ENCODE measurements at regions not wholly inside any gene's neighbourhood (a gene's known extent, or its start where the extent isn't known, plus 50 kb on each side); places are given as distances from the start of the nearest gene placed in this dataset.

DNA sequence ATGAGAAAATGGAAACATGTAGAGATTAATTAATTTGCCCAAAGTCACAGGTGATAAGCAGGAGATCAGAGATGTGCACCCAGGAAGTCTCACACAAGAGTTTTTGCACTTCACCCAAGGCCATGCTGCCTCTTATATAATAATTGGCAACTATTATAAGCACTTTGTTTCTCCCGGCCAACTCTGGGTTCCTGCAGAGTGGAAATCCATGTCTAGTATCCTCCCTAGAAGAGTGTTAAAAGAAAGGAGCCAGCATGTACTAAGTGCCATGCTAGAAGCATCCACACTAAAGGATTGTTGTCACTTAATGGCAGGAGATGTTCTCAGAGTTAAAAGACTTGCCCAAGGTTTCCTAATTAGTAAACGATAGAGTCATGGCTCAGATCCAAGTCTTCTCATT is 470.3 kb downstream of the OMA1 start:
- DNase-seq (ENCODE audit: low spot score) (no peak), ATAC-seq (ENCODE audit: insufficient number of reproducible peaks, low FRiP score, low read depth) (no peak)
- no peaks in the 10 kb centered on the region for H3K9me3 ChIP-seq
- H3K27me3 ChIP-seq (replicated peaks; ENCODE audit: insufficient read depth), result no peaks in the 10 kb centered on the region
- H3K27ac ChIP-seq, result no peak overlapping the region
- H3K4me1 ChIP-seq (ENCODE audit: control insufficient read depth in 1 of 2, low read depth in 2 of 2), result no peaks in the 10 kb centered on the region
- no peak for TF ChIP-seq CTCF (IDR thresholded peaks at IDR 0.05)
- H3K4me3 ChIP-seq, result no peak overlapping the region
- H3K36me3 ChIP-seq, result no peaks in the 10 kb centered on the region

DNA sequence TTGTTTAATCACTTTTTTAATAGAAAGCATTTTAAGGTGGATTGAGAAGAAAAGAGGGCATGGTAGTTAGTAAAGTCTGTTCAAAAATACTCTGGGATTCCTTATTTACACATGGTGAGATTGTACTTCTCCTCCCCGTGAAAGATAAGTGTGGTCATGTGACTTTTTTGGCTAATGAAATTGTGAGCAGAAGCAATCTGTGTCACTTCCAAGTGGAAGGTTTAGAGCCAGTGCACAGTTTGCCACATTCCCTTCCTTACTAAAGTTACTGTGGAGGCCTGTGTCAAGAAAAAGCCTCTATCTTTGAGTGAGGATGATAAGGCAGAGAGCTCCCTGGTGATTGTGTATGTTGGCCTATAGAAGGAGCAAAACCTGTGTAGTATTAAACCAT is 471.3 kb downstream of the OMA1 start:
- ATAC-seq (ENCODE audit: insufficient number of reproducible peaks, low FRiP score, low read depth), result no peak
- no peak overlapping the region for H3K27ac ChIP-seq
- no peak for DNase-seq (ENCODE audit: low spot score)
- no peaks in the 10 kb centered on the region for H3K9me3 ChIP-seq
- H3K4me3 ChIP-seq, result no peak overlapping the region
- no peaks in the 10 kb centered on the region for H3K27me3 ChIP-seq (replicated peaks; ENCODE audit: insufficient read depth)
- no peaks in the 10 kb centered on the region for H3K4me1 ChIP-seq (ENCODE audit: control insufficient read depth in 1 of 2, low read depth in 2 of 2)
- TF ChIP-seq CTCF (IDR thresholded peaks at IDR 0.05), result no peak
- H3K36me3 ChIP-seq, result no peaks in the 10 kb centered on the region

DNA sequence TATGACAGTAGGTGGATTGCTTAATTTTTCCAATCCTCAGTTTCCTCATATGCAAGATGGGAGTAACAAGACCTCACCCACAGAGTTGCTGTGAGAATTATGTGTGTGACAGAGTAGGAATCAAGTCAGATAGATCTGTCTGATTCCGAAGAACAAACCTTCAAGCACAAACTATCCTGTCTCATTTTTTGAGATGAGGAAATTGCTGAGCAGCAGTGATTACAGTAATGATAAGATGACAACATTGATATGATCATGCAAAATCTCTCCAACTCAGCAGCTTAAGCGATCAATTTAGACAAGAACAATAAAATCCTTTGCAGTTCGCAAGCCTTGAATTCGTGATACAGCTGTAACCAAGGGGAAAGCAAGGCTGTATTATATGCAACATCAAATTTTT is 474.1 kb downstream of the OMA1 start:
- no peak overlapping the region for H3K27ac ChIP-seq
- no peak for ATAC-seq (ENCODE audit: insufficient number of reproducible peaks, low FRiP score, low read depth)
- no peak for TF ChIP-seq CTCF (IDR thresholded peaks at IDR 0.05)

GRCh38 chr1:58067082-58067481 is 479.4 kb downstream of the OMA1 start:
- Histone ChIP-seq H3K27me3 (replicated peaks; ENCODE audit: insufficient read depth) (no peaks in the 10 kb centered on the region), H3K27ac (no peak overlapping the region), H3K36me3 (no peaks in the 10 kb centered on the region), H3K4me3 (no peak overlapping the region), H3K4me1 (ENCODE audit: control insufficient read depth in 1 of 2, low read depth in 2 of 2) (no peaks in the 10 kb centered on the region), H3K9me3 (no peaks in the 10 kb centered on the region)
- no peak for ATAC-seq (ENCODE audit: insufficient number of reproducible peaks, low FRiP score, low read depth)
- TF ChIP-seq CTCF (IDR thresholded peaks at IDR 0.05), result no peak
- no peak for DNase-seq (ENCODE audit: low spot score)

More for the DNA sequence above, 474.1 kb downstream of the OMA1 start:
- Histone ChIP-seq H3K36me3 (no peaks in the 10 kb centered on the region), H3K9me3 (no peaks in the 10 kb centered on the region), H3K4me1 (ENCODE audit: control insufficient read depth in 1 of 2, low read depth in 2 of 2) (no peaks in the 10 kb centered on the region), H3K27me3 (replicated peaks; ENCODE audit: insufficient read depth) (no peaks in the 10 kb centered on the region), H3K4me3 (no peak overlapping the region)
- DNase-seq (ENCODE audit: low spot score), result no peak

GRCh38 chr1:58065520-58065919 is 481.0 kb downstream of the OMA1 start:
- DNase-seq (ENCODE audit: low spot score), result no peak
- Histone ChIP-seq H3K27ac (no peak overlapping the region), H3K9me3 (no peaks in the 10 kb centered on the region), H3K27me3 (replicated peaks; ENCODE audit: insufficient read depth) (no peaks in the 10 kb centered on the region), H3K36me3 (no peaks in the 10 kb centered on the region), H3K4me1 (ENCODE audit: control insufficient read depth in 1 of 2, low read depth in 2 of 2) (no peaks in the 10 kb centered on the region), H3K4me3 (no peak overlapping the region)
- TF ChIP-seq CTCF (IDR thresholded peaks at IDR 0.05), result no peak
- no peak for ATAC-seq (ENCODE audit: insufficient number of reproducible peaks, low FRiP score, low read depth)

Data from thoracic aorta (tissue), 2 donors.